GM18498 (cell line): ENCODE measurements at regions not wholly inside any gene's neighbourhood (a gene's known extent, or its start where the extent isn't known, plus 50 kb on each side); places are given as distances from the start of the nearest gene placed in this dataset.

Experiments
- ATAC-seq: cut with Tn5 transposase; IDR thresholded peaks from one replicate; pipeline ENCODE4 v1.9.1; 2021; ENCODE audit warnings: mild to moderate bottlenecking, moderate library complexity; ENCODE audit not compliant: unreplicated experiment

DNA sequence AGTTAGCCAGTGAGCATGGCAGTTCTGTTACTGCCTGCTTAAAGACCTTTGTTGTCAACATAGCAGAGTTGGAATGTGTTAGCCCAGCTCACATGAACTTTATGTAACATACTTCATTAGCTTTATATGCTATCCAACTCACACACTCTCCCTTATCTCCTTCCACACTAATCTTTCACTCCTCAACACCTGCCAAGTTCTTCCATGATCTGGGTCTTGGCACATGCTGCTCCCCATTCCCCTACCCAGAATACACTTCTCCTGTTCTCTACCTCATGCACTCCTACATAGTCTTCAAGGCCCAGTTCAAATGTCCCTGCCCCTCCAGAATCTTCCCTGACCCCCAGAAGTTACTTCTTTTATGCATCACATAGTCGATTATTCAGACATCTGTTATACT lies 179.3 kb downstream of the KATNAL1 start:
- ATAC-seq, result no peak

DNA sequence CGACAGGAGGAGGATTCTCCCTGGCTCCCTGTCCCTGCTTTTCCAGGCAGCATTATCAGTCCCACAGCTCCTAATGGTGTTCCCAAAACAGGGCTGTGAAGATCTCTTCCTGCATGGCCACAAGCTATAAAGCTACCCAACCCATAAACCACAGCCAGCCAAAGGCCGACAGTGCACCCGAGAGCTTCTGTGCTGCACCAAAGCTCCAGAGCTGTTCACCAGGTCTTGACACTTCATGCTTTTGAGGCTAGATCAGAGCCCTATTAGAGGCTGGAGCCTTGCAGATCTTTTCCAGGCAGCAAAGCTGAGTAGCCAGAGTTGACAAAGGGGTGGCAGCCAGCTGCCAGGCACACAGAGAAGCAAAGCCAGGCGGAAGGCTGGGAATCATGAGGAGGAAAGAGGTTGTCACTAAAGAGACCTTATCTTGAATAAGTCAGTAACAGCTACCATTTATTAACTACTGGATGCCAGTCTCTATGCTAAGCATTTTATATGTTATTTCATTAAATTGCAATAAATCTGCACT lies 180.4 kb downstream of the KATNAL1 start:
- no peak for ATAC-seq

DNA sequence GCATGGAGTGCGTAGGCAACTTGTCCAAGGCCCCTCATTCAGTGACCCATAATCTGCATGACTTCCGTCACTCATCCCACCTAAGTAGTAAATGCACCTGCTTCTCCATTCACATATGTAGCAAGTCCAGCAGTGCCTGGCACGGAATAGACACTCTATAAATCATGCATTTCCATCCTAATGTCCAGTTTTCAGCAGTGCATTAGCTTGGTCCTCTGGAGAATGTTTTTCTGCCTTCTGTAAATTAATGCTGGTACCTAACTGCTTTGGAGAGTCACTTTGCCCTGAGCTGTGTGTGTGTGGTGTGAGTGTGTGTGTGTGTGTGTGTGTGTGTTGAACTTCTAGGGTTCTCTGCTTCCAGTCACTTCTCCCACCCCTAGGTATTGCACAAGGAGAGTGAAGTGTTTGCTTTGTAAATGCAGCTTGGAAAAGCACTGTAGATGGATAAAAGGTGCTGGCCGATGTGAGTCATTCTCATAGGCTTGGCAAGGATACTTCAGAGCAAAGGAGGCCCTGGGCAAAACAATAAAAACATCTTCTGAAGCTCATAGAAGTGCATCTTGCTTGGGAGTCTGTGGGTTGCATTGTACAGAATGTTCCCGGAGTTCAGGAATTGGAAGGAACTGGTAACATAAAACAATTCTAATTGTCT lies 181.8 kb downstream of the KATNAL1 start:
- ATAC-seq, result no peak

DNA sequence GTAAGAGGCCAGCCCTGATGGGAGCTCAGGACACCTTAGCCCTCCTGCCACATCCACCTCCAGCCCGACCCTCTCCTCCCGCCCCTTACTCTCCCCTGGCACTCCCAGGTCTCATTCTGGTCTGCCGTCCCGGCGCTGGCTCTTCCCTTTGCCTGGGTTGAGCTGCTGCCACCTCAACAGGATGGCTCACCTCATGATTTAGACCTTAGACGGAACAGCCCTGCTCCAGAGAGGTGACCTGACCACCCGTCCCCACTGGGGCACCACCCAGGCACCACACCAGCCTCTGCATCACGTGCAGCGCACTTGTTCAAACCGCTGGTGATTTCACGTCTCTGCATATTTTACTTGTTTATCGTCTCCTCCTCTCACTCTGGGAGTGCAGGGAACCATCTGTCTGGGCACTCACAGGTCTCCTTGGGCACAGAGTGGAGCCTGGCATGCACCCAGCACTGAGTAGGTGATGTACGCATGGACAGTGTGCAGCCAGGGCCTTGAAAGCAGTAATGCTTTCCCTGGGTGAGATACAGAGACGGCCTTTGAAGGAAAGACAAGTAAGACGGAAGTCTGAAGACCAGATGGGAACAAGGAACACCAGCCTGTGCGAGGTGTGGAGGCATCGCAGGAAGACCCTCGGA lies 183.1 kb downstream of the KATNAL1 start:
- ATAC-seq, result no peak

DNA sequence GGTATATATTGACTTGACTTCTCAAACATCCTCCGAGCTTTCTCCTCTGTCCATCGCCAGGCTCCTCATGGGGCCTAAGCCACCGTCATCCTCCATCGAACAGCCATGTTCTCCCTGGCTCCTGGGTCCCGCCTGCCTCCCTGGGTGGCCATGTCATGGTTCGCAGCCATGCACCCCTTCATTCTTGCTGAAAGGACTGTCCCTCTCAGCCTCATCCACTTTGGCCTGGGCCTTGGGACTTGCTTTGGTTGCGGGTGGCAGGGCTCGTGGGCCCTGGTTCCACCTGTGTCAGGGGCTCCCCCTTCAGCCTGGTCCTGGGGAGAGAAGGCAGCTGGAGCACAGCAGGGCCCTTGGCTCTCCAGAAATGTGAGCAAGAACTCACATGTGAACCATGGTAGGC lies 183.8 kb downstream of the KATNAL1 start:
- no peak for ATAC-seq

DNA sequence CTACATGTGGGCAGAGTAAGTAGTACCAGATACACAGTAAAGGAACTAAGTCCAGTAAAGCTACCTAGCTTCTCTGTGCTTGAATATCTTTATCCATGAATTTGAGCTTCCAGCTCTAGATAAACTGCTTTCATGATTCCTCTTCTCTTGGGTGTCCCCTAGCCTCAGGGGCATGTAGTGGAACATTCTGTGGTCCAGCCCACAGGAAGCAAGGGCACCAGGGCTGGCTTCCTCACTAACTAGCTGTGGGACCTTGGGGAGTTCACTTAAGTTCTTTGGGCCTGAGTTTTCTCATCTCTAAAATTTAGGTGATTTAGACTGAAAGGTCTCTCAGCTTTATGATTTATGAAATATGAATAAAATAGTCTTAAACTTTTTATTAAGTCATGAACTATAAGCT lies 185.7 kb downstream of the KATNAL1 start:
- no peak for ATAC-seq

DNA sequence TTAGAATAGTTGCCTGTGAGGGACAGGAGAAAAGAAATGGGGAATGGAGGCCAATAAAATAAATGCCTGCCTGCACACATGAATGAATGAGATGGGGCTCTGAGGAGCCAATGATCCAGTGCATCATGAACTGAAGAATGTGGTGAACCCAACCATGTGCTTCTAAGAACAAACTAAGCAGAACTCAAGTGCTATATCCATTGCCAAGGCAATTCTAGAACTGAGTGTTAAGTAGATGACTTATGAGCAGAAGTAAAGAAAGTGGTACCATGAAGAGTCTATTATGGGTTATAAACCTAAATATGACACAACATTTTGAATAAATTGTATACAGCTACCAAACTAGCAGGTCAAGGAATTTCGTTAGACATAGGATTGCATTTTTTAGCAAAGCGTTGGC lies 186.1 kb downstream of the KATNAL1 start:
- ATAC-seq, result no peak

DNA sequence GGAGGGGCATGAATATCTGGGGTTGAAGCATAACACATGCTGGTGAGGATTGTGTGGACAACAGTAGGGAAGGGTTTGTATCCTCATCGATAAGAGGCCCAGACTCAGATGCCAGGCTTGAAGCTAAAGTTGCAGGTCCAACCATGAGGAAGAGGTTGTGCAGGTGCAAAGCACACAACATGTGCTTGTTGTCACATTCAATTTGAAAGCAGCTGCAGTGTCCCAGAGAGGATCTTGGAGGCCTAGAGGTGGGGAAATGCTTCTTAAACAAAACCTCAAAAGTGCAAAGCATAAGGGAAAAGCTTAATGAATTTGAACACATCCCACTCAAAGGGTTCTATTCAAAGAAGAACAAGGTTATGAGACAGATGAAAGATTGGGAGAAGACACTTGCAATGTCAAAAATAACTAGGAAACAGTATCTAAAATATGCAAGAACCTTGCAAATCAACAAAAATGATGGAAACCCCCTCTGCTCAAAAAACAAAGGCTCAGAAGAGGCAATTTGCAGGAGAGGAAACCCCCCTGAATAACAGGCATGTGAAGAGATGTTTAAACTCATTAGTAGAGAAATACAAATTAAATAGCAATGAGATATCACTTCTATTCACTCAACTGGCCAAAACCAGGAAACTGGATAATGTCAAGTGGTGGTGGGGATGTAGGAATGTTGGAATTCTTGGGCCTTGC lies 187.1 kb downstream of the KATNAL1 start:
- no peak for ATAC-seq

DNA sequence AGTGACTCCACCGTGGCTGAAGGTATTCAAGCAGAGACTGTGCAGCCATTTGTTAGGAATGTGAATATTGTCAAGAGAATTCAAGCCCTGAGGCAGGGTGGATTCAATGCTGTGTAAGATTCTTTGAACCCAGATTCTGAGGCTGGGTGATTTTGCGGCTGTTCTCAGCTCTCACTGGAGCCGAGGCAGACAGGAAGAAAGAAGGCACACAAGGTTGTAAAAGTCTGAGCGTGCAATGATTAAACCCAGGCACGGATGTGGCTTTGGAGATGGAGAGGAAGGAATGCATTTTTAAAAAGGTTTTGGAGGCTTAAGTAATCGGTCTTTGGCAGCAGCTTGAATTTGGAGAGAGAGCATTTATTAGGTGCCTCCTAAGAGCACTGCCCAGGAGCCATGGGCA lies 187.9 kb downstream of the KATNAL1 start:
- ATAC-seq, result no peak

DNA sequence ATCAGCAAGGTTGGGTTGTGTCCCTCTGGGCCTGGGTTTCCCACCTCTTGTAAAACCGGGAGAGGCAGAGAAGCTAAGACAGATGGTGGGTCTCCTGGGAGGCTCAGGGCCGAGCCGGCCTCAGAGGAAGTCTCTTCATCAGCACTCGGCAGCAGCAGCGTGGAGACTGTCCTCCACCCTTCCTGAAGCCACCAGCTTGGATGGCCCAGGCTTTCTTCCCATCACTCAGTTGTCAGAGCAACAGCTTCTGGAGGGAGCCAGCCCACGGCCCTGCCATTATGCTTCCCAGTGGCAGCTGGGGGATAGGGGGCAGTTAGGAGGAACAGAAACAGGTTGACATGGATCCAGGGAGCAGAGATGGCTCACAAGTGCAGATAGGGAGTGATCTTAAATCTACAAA lies 191.0 kb downstream of the KATNAL1 start:
- ATAC-seq, result no peak

DNA sequence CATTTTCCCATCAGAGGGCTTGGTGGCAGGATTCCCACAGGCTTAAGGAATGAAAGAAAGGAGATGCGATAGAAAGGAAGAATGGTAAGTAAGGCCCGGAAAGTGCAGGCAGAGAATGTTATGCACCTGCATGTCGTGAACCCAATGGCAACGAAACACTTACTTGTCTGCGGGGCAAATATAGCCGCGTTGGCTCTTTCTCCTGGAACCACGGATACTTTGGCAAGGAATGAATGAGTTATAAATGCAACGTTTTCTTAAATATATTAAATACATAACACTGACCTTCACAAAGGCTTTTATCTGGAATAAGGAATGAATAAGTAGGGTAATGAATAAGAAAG lies 192.1 kb downstream of the KATNAL1 start:
- ATAC-seq, result no peak

DNA sequence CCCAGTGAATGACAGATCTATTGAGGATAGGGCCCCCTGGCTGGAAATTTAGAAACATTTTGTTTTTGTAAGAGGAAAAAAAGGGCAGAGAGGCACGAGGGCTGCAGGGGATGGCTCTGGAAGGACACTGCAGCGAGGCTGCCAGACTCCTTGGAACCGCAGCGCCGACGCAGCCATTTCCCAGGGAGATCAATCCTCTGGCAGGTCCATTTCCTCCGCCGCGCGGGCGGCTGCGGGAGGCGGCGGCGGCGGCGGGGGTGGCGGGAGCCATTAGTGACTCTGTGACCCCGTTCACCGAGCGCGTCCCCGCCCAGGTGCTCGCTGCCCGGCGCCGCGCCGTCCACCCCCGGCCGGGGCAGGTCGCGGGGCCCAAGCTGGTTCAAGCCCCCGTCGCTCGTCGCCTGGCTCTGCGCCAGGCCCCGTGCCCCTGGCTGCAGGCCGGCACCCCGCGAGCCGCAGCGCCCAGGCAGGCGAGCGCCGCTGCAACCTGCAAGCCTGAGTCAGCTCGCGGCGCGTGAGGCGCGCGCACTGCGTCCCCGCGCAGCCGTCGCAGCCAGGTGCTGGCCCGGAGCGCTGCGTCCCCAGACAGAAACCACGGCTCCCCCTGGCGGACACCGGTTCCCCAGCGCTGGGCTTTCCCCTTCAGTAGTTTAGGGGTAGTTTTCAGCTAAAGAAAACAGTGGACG lies 192.6 kb downstream of the KATNAL1 start:
- peak; percentile 86 for ATAC-seq

DNA sequence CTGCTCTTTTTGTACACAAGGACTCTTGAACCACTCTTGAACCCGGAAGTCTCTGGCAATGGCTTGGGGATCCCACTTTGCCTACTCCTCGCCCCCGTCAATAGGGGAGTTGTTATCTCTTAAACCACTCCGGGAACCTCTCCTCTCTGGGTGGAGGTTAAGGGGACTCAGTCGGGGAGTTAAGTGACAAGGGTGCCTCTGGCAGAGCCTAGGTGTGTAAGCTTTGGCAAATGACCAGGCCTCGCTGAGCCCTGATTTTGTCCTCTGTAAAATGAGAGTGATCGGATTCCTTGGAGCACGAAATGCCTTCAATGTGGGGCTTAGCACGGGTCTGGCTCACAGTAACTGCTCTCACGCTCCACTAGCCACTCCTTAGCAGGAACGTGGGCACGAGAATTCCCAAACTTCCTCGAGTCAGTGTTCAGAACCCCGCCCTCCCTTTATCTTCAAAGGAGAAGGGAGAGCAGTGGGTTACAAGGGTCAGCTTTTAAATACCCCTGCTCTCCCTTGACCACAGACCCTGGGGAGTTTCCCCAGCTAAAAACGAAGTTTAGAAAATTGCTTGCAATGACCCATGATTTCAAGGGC lies 193.3 kb downstream of the KATNAL1 start:
- no peak for ATAC-seq

DNA sequence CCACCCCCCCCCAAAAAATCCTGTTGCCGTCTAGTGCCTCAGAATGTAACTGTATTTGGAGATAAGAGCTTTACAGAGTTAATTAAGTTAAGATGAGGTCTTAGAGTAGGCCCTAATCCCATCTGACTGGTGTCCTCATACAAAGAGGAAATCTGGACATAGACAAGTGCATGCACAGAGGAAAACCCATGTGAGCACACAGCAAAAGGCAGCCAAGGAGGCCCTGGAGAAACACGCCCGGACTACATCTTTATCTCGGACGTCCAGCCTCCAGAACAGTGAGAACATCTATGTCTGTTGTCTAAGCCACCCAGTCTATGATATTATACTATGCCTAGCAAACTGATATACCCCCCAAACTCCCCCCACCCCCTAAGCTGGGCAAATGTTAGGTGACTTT lies 193.8 kb downstream of the KATNAL1 start:
- no peak for ATAC-seq

DNA sequence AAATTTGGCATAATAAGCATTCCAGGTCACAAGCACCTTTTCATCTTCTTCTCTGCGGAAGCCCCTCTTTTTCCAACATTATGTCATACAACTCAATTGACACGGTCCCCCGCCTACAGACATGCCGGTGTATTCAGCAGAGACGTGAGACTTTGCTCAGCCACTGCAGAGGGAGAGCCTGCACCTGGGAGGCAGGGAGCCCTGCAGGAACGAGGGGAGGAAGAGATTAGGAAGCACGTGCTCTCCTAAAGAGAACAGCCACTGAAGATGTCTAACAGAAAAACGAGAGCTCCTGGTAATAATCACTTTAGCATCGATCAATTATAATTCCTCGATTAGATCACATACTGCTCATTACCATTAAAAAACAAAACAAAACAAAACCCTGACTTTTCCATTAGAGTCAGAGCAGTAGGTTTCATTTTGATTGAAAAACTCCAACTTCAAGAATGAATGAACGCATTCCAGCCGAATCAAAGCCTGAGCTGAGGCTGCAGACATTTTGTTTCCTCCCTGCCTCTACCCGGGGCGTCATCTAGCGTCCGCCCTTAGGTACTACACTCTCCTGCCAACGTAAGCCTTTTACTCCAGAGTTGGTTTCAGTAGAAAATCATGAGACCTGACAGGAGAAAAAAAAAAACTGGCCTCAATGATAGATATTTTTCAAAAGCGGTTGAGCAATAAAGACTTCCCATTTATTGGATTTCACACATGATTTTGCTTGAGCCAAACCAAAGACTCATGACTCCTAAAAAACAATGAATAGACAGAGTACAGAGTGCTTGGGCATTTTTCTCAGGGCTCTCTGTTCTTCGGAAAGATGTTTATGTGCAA lies 194.5 kb downstream of the KATNAL1 start:
- ATAC-seq, result peak; percentile 53

DNA sequence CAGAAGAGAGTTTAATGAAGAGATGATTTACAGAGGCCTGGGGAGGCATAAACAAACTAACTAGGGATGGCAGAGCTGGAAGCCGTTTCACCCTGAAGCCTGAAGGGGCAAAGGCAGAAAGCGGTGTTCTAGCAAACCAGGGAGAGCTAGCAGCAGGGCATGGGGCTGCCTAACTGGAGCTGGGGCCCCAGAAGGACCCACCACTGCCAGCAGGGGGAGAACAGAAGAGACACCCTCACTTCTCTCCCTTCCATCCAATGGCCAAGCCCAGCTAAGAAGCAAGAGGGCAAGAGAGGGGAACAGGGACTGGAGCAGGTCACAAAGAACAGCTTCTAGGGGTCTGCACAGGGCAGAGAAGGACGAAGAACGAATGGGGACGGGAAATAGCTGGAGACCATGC lies 195.5 kb downstream of the KATNAL1 start:
- no peak for ATAC-seq

DNA sequence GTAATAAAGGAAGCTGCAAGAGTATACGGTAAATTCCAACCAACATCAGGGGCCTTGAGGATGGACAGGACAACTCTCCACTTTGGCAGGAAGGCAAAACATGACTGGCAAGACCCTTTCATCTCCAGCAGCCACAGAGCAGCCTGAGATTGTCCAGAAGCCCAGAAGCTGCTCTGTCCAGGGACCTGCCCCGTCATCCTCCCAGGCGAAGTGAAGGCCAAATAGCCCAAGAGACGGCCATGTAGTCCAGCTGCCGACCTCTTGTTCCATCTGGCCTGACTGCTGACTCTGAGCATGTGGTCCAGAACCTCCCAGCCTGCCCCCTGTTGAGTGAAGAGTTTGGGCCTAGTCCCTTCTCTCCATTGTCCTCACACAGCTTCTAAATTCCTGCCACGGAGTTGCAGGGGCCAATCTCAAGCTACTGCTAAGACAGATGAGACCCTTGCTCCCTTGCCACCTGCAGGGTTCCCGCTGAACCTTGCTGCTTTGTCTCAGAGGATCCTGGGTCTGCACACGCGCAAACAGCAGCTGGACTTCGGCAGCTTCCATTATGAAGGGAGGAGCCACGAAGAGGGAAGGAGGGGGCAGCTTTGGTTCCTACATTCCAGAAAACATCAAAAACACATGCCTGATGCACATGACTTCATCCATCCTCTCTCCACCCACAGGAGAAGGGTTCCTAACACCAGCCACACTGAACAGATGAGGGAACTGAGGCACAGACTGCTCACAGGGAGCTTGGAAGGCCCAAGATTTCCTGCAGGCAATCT lies 196.9 kb downstream of the KATNAL1 start:
- no peak for ATAC-seq

DNA sequence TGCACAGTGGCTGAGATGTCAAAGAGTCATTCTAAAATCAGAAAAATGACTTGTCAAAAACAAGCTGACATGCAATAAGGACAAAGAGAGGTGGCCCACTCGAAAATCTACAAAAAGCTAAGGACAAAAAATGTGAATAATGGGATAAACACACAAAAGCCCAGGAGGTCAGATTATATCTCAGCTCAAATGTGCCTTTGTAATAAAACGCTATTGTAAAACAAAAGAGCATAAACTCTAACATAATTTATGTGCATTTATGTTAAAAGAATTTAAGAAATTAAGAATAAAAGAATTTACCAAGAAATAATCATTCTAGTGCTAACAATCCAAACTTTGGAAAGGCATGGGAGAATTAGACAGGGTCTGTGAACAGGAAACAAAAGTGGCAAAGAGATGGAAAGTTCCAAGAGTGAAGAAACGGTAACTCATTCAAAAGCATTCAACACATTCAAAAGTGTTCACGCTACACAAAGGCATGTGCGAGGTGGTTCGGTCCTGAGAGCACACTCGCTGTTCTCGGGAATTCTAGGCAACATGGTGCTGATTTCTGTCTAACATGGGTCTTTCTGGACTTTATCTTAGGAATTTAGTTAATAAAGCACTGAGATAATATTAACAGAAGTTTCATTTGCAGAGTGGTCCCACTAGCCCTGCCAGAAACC lies 197.7 kb downstream of the KATNAL1 start:
- ATAC-seq, result no peak

DNA sequence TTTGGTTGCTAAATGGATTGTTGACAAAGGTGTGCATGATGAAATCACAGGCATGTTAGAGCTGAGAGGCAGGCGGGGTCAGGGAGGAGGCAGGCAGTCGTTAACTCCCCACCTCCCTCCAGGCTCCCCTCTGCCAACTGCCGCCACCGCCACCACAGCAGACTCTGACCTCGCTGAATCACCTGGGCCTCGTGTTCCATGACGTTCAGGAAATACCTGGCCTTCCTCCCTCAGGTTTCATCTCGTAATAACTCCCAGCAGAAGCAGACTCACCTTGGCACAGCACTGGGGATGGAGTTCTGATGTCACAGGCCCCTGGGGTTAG lies 198.5 kb downstream of the KATNAL1 start:
- no peak for ATAC-seq
